Epithelial cell of proximal tubule (primary cell): ENCODE measurements at regions not wholly inside any gene's neighbourhood (a gene's known extent, or its start where the extent isn't known, plus 50 kb on each side); places are given as distances from the start of the nearest gene placed in this dataset.

Experiments
- DNase-seq: peaks from one replicate; pipeline ENCODE4 v3.0.0-alpha.2; 2011; ENCODE audit warnings: low read depth
- H3K4me3 ChIP-seq: 2 replicates; pipeline ENCODE4 v1.5.1; 2011; ENCODE audit warnings: low read depth, mild to moderate bottlenecking, low read length
- TF ChIP-seq, protein P1 (sequence below): conservative IDR thresholded peaks from 2 replicates; pipeline ENCODE4 v1.5.1; 2012; ENCODE audit warnings: low read depth, mild to moderate bottlenecking, low read length

DNA sequence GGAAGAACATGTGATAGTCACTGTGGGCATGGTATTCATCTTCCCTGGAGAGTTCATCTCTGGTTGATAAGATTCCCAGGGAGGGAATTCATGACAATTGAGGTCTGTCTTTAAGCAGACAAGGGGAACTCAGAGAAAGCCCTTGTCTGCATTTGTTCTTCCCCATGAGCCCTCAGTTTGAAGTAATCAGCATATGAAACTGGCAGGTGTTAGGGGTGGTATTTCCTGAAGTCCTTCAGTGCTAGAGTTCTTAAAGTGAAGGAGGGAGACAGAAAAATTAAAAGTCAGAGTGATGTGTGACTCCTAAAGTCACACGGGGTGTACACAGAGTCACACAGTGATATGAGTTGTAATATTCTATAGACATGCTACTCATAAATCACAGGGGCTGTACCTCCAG lies 60.6 kb upstream of the SYK start:
- DNase-seq = no peak
- TF ChIP-seq, protein P1, sequence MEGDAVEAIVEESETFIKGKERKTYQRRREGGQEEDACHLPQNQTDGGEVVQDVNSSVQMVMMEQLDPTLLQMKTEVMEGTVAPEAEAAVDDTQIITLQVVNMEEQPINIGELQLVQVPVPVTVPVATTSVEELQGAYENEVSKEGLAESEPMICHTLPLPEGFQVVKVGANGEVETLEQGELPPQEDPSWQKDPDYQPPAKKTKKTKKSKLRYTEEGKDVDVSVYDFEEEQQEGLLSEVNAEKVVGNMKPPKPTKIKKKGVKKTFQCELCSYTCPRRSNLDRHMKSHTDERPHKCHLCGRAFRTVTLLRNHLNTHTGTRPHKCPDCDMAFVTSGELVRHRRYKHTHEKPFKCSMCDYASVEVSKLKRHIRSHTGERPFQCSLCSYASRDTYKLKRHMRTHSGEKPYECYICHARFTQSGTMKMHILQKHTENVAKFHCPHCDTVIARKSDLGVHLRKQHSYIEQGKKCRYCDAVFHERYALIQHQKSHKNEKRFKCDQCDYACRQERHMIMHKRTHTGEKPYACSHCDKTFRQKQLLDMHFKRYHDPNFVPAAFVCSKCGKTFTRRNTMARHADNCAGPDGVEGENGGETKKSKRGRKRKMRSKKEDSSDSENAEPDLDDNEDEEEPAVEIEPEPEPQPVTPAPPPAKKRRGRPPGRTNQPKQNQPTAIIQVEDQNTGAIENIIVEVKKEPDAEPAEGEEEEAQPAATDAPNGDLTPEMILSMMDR = no peak
- no peak overlapping the region for H3K4me3 ChIP-seq

DNA sequence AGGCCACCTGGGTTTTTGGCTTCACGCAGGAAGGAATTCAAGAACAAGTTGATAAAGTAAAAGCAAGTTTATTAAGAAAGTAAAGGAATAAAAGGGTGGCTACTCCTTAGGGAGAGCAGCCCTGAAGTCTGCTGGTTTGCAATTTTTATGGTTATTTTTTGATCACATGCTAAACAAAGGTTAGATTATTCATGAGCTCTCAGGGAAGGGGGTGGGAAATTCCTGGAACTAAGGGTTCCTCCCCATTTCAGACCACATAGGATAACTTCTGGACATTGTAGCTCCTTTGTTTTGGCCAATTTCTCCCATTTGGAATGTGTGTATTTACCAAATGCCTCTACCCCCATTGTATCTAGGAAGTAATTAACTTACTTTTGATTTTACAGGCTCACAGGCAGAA lies 63.9 kb upstream of the SYK start:
- no peak overlapping the region for H3K4me3 ChIP-seq
- no peak for DNase-seq
- TF ChIP-seq, protein P1 = no peak

DNA sequence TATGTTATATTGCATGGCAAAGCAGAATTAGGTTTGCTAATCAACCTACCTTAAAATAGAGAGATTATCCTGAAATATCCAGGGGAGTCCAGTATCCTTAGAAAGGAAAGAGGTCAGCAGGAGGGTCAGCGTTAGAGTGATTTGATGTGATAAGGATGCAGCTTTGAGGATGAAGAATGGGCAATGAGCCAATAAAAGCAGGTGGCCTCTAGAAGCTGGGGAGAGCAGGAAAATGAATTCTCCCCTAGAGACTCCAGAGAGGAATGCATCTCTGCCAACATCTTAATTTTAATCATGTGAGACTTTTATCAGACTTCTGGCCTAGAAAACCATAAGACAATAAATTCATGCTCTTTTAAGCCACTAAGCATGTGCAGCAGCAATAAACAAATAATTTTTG lies 65.7 kb upstream of the SYK start:
- no peak overlapping the region for H3K4me3 ChIP-seq
- no peak for DNase-seq
- TF ChIP-seq, protein P1 = no peak

DNA sequence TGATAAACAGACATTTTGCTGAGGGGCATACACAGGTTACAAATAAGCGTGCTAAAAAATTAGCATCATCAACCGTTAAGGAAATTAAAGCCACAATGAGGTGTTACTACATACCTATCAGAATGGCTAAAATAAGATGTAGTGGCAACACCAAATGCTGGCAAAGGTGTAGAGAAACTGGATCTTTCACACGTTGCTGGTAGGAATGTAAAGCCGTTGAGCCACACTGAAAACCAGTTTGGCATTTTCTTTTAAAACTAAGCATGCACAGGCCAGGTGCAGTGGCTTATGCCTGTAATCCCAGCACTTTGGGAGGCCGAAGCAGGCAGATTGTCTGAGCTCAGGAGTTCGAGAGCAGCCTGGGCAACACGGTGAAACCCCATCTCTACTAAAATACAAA lies 67.0 kb upstream of the SYK start:
- DNase-seq = no peak
- H3K4me3 ChIP-seq = no peak overlapping the region
- TF ChIP-seq, protein P1 = no peak

DNA sequence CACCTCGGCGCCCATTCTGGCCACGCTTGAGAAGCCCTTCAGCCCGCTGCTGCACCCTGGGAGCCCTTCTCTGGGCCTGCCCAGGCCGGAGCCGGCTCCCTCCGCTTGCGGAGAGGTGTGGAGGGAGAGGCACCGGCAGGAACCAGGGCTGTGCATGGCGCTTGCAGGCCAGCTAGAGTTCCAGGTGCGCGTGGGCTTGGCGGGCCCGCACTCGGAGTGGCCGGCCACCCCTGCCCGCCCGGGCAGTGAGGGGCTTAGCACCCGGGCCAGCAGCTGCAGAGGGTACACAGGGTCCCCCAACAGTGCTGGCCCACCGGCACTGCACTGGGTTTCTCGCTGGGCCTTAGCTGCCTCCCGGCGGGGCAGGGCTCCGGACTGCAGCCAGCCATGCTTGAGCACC lies 72.3 kb upstream of the SYK start:
- TF ChIP-seq, protein P1 = no peak
- DNase-seq = no peak

DNA sequence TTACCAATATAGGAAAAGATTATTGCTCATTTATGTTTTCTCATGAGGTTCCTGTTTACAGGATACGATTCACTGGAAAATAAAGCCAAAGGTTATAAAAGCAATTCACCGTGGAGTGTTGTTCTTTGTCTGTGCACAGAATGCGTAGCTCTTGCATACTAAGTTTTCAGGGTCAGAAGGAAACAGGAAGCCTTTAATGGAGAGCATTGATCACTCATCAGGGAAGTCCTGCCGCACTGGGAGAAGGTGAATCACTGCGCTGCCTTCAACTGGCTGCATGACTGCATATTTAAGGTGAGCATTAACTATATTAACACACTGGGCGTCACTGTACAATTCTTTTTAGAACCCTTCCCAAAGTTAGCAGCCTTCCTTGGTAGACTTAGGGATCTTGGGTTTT lies 74.1 kb upstream of the SYK start:
- no peak overlapping the region for H3K4me3 ChIP-seq
- DNase-seq = peak; percentile 48
- TF ChIP-seq, protein P1 = no peak

More for the DNA sequence above, 72.3 kb upstream of the SYK start:
- H3K4me3 ChIP-seq = no peak overlapping the region

DNA sequence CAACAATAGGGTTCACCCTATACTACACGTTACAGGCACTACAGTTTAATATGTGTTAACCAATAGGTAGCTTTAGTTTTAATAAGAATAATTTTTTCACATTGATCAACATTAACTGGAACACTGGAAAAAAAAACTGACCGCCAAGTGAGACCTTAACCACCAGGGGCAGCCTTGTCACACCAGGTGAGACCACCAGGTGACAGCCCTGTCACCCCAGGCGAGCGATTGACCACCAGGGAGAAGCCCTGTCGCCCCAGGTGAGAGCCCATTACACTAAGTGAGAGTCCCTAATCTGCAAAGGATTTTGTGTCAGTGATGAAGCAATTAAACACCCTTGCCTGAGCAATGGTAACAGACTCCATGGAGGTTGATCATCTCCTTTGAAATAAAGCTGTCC lies 75.4 kb upstream of the SYK start:
- TF ChIP-seq, protein P1 = no peak
- no peak for DNase-seq

More for the DNA sequence above, 75.4 kb upstream of the SYK start:
- H3K4me3 ChIP-seq = no peak overlapping the region
